ENCODE measurements at regions not wholly inside any gene's neighbourhood (a gene's known extent, or its start where the extent isn't known, plus 50 kb on each side); places are given as distances from the start of the nearest gene placed in this dataset.

DNA sequence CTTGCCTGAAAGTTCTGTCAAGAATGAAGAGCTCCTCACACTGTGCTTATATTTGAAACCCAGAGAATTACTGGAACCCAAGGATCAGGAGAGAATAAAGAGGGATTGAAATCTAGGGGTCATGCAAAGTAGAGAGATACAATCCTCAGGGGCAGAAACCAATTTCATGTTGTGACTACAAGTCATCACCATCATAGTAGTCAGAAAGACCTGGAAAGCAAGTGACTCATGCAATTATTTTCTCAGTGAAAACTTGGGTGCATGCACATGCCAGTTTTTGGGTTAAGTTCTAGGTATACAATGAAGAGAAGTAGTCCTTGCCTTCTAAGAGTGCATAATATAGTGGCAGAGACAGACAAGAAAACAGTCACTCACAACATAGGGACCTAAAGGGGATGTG, 210.0 kb downstream of the ZC3H11B start (continued):
- no peak for TF ChIP-seq SRF (IDR thresholded peaks at IDR 0.05; ENCODE audit: low read depth, low read length)
- no peak for TF ChIP-seq CEBPB (IDR thresholded peaks at IDR 0.05; ENCODE audit: low read depth, low read length)
- TF ChIP-seq TAF7 (optimal IDR thresholded peaks at IDR 0.05; ENCODE audit: borderline replicate concordance, low read depth, low read length) = no peak
- no peak for TF ChIP-seq TCF12 (IDR thresholded peaks at IDR 0.05; ENCODE audit: low read depth, low read length)
- no peak for TF ChIP-seq CHD2 (IDR thresholded peaks at IDR 0.05; ENCODE audit: low read length)
